ENCODE measurements at regions not wholly inside any gene's neighbourhood (a gene's known extent, or its start where the extent isn't known, plus 50 kb on each side); places are given as distances from the start of the nearest gene placed in this dataset.

DNA sequence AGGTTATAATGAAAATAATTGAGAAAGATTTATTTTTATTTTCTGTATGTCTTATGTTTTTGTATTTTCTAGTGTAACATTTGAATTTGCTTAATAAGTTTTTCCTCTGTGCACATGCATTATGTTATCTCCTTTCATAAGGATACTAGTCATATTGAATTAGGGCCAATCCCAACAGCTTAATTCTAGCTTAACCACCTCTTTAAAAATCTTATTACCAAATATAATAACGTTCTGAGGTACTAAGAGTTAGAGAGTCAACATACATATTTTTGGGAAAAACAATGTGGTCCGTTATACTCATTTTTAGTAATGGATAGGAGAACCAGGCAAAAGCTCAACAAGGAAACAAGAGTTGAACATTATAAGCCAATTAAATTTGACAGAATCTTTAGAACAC lies 845.6 kb upstream of the SEL1L start (continued):
- no peak for TF ChIP-seq ZNF600 (tag by site-specific recombination; IDR thresholded peaks at IDR 0.05)

DNA sequence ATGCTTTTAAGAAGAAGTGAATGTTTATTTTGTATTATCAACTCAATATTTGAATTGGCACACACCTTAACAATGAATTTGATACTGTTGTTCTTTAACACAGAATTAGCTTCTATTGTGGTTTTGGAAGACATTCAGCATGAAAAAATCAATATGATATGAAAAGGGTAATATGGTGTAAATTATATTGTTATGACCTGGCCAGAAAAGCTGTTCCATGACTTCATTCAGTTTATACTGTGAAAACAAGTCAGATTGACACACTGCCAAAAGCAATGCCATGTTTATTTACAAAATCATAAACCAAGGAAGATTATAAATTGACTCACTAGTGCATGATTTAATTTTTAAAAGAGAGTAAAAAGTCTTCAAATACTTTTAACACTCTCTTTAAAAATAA lies 851.4 kb upstream of the SEL1L start:
- Histone ChIP-seq H3K4me1 (ENCODE audit: control insufficient read depth, insufficient read depth, low read length) (no peaks in the 10 kb centered on the region; the same call in 1 of the 2 replicates), H3K36me3 (ENCODE audit: control insufficient read depth in 2 of 2, insufficient read depth in 1 of 2, low read length in 2 of 2) (no peaks in the 10 kb centered on the region), H3K9me3 (ENCODE audit: control insufficient read depth, insufficient read depth, low read depth, low read length) (no peaks in the 10 kb centered on the region), H3K4me3 (ENCODE audit: low read depth, low read length) (no peak overlapping the region), H3K27ac (ENCODE audit: extremely low read depth, low read depth, low read length) (no peak overlapping the region)
- POLR2A ChIA-PET, result no interaction called here
- TF ChIP-seq ZNF768 (tag by site-specific recombination; IDR thresholded peaks at IDR 0.05) (no peak), HOXD13 (CRISPR knock-in tag; IDR thresholded peaks at IDR 0.05; ENCODE audit: borderline replicate concordance) (0 out of 2 replicates have a peak, but pooled peaks have one; percentile 20), ZFHX2 (tag by site-specific recombination; conservative IDR thresholded peaks at IDR 0.05) (no peak)
- CTCF ChIA-PET, result no interaction called here

DNA sequence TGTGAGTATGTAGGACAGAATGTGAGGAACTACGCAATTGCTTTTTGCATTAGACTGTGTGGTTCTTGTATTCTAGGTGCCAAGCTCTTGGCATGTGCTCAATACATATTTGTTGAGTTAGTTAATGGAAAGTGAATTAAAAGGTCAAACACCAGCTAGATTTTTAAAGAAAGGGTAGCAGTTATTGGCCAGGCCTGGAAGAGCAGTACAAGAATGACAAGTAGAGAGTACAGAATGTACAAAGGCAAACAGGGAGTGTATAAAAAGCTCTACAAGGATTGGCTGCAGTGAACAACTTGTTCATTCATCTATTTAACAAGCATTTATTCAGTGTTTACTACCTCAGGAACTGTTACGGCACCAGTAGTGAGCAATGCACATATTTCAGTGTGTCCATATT lies 854.0 kb upstream of the SEL1L start:
- no peak overlapping the region for H3K27ac ChIP-seq (ENCODE audit: extremely low read depth, low read depth, low read length)
- ChIA-PET CTCF (no interaction called here), POLR2A (no interaction called here)
- no peak for TF ChIP-seq YY1 (tag by site-specific recombination; IDR thresholded peaks at IDR 0.05)
- H3K36me3 ChIP-seq (ENCODE audit: control insufficient read depth in 2 of 2, insufficient read depth in 1 of 2, low read length in 2 of 2), result no peaks in the 10 kb centered on the region
- no peak overlapping the region for H3K4me3 ChIP-seq (ENCODE audit: low read depth, low read length)
- no peaks in the 10 kb centered on the region; the same call in 1 of the 2 replicates for H3K4me1 ChIP-seq (ENCODE audit: control insufficient read depth, insufficient read depth, low read length)
- H3K9me3 ChIP-seq (ENCODE audit: control insufficient read depth, insufficient read depth, low read depth, low read length), result no peaks in the 10 kb centered on the region

DNA sequence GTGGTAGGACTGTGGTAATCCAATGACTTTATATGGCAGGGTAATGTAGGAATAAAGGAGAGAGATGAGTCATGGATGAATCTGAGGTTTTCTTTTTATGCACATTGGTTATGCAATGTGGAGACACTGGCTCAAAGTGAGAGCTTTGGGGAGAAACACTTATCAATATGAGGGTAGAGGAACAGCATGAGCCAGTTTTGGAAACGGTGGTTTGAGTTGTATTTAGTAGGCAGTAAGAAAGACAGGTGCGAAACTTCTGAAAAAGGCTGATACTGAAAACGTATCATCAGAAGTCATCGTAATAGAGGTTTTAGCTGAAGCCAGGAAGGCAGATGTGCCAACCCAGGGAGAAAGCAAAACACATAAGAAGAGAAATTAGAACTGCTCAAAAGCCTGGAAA lies 854.8 kb upstream of the SEL1L start:
- ChIA-PET CTCF (no interaction called here), POLR2A (no interaction called here)
- Histone ChIP-seq H3K36me3 (ENCODE audit: control insufficient read depth in 2 of 2, insufficient read depth in 1 of 2, low read length in 2 of 2) (no peaks in the 10 kb centered on the region), H3K4me1 (ENCODE audit: control insufficient read depth, insufficient read depth, low read length) (no peaks in the 10 kb centered on the region; the same call in 1 of the 2 replicates), H3K27ac (ENCODE audit: extremely low read depth, low read depth, low read length) (no peak overlapping the region), H3K4me3 (ENCODE audit: low read depth, low read length) (no peak overlapping the region), H3K9me3 (ENCODE audit: control insufficient read depth, insufficient read depth, low read depth, low read length) (no peaks in the 10 kb centered on the region)
- TF ChIP-seq ZNF354C (tag by site-specific recombination; IDR thresholded peaks at IDR 0.05; ENCODE audit: borderline replicate concordance, low read depth) (no peak), ZNF2 (tag by site-specific recombination; IDR thresholded peaks at IDR 0.05) (no peak), ZNF366 (tag by site-specific recombination; conservative IDR thresholded peaks at IDR 0.05) (no peak), ZSCAN16 (tag by site-specific recombination; IDR thresholded peaks at IDR 0.05) (no peak)
- TF ChIP-seq, protein P1, sequence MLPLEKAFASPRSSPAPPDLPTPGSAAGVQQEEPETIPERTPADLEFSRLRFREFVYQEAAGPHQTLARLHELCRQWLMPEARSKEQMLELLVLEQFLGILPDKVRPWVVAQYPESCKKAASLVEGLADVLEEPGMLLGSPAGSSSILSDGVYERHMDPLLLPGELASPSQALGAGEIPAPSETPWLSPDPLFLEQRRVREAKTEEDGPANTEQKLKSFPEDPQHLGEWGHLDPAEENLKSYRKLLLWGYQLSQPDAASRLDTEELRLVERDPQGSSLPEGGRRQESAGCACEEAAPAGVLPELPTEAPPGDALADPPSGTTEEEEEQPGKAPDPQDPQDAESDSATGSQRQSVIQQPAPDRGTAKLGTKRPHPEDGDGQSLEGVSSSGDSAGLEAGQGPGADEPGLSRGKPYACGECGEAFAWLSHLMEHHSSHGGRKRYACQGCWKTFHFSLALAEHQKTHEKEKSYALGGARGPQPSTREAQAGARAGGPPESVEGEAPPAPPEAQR (tag by site-specific recombination; IDR thresholded peaks at IDR 0.05), result no peak
- TF ChIP-seq, protein P2, sequence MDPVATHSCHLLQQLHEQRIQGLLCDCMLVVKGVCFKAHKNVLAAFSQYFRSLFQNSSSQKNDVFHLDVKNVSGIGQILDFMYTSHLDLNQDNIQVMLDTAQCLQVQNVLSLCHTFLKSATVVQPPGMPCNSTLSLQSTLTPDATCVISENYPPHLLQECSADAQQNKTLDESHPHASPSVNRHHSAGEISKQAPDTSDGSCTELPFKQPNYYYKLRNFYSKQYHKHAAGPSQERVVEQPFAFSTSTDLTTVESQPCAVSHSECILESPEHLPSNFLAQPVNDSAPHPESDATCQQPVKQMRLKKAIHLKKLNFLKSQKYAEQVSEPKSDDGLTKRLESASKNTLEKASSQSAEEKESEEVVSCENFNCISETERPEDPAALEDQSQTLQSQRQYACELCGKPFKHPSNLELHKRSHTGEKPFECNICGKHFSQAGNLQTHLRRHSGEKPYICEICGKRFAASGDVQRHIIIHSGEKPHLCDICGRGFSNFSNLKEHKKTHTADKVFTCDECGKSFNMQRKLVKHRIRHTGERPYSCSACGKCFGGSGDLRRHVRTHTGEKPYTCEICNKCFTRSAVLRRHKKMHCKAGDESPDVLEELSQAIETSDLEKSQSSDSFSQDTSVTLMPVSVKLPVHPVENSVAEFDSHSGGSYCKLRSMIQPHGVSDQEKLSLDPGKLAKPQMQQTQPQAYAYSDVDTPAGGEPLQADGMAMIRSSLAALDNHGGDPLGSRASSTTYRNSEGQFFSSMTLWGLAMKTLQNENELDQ (tag by site-specific recombination; IDR thresholded peaks at IDR 0.05; ENCODE audit: low read depth), result no peak

DNA sequence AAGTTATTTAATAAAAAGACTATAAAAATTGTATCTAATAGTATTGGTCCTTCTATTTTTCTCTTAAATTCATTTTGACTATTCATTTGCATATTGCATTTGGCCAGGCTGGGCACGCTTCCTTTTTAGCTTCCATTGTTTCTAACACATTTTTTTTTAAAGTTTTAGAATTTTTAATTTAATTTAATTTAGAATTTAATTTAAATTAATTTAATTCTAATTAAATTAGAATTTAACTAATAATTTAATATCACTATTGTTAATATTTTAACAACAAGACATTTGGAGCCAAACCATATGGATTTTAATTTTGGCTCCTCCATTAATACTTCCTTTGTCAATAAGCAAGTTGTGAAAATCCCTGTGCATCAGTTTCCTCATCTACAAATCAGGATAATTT lies 856.9 kb upstream of the SEL1L start:
- Histone ChIP-seq H3K4me1 (ENCODE audit: control insufficient read depth, insufficient read depth, low read length) (no peaks in the 10 kb centered on the region), H3K9me3 (ENCODE audit: control insufficient read depth, insufficient read depth, low read depth, low read length) (no peaks in the 10 kb centered on the region), H3K4me3 (ENCODE audit: low read depth, low read length) (no peak overlapping the region), H3K36me3 (ENCODE audit: control insufficient read depth in 2 of 2, insufficient read depth in 1 of 2, low read length in 2 of 2) (no peaks in the 10 kb centered on the region), H3K27ac (ENCODE audit: extremely low read depth, low read depth, low read length) (no peak overlapping the region)
- TF ChIP-seq MEIS1 (CRISPR knock-in tag; IDR thresholded peaks at IDR 0.05; ENCODE audit: borderline replicate concordance) (no peak), IKZF3 (tag by site-specific recombination; IDR thresholded peaks at IDR 0.05) (no peak), ZNF600 (tag by site-specific recombination; IDR thresholded peaks at IDR 0.05) (no peak)
- ChIA-PET CTCF (no interaction called here), POLR2A (no interaction called here)
